ENCODE measurements at regions not wholly inside any gene's neighbourhood (a gene's known extent, or its start where the extent isn't known, plus 50 kb on each side); places are given as distances from the start of the nearest gene placed in this dataset.

GRCh38 chr2:17239550-17239949 lies 278.7 kb downstream of the RAD51AP2 start:
- Mint-ChIP-seq H3K4me1 (ENCODE audit: unreplicated experiment) (no peaks in the 10 kb centered on the region), H3K27me3 (ENCODE audit: unreplicated experiment) (no peaks in the 10 kb centered on the region), H3K4me3 (ENCODE audit: unreplicated experiment) (no peak overlapping the region), H3K27ac (ENCODE audit: unreplicated experiment) (no peak overlapping the region), H3K9me3 (ENCODE audit: unreplicated experiment) (no peaks in the 10 kb centered on the region), H3K36me3 (ENCODE audit: unreplicated experiment) (no peaks in the 10 kb centered on the region)
- TF ChIP-seq CTCF (IDR thresholded peaks at IDR 0.05), result no peak
- no peak for DNase-seq (ENCODE audit: extremely low spot score, unreplicated experiment)

GRCh38 chr2:17235167-17235566 lies 283.1 kb downstream of the RAD51AP2 start:
- Mint-ChIP-seq H3K27me3 (ENCODE audit: unreplicated experiment) (no peaks in the 10 kb centered on the region), H3K36me3 (ENCODE audit: unreplicated experiment) (no peaks in the 10 kb centered on the region), H3K9me3 (ENCODE audit: unreplicated experiment) (no peaks in the 10 kb centered on the region), H3K27ac (ENCODE audit: unreplicated experiment) (no peak overlapping the region), H3K4me3 (ENCODE audit: unreplicated experiment) (no peak overlapping the region), H3K4me1 (ENCODE audit: unreplicated experiment) (no peaks in the 10 kb centered on the region)
- TF ChIP-seq CTCF (IDR thresholded peaks at IDR 0.05), result no peak
- no peak for DNase-seq (ENCODE audit: extremely low spot score, unreplicated experiment)

GRCh38 chr2:17232776-17233556 lies 285.3 kb downstream of the RAD51AP2 start:
- H3K27me3 Mint-ChIP-seq (ENCODE audit: unreplicated experiment), result no peaks in the 10 kb centered on the region

GRCh38 chr2:17231394-17231965 lies 286.8 kb downstream of the RAD51AP2 start:
- Mint-ChIP-seq H3K36me3 (ENCODE audit: unreplicated experiment) (no peaks in the 10 kb centered on the region), H3K9me3 (ENCODE audit: unreplicated experiment) (no peaks in the 10 kb centered on the region), H3K27ac (ENCODE audit: unreplicated experiment) (no peak overlapping the region), H3K4me3 (ENCODE audit: unreplicated experiment) (no peak overlapping the region), H3K27me3 (ENCODE audit: unreplicated experiment) (no peaks in the 10 kb centered on the region), H3K4me1 (ENCODE audit: unreplicated experiment) (no peaks in the 10 kb centered on the region)
- no peak for DNase-seq (ENCODE audit: extremely low spot score, unreplicated experiment)
- no peak for TF ChIP-seq CTCF (IDR thresholded peaks at IDR 0.05)

More at GRCh38 chr2:17232776-17233556, 285.3 kb downstream of the RAD51AP2 start:
- Mint-ChIP-seq H3K9me3 (ENCODE audit: unreplicated experiment) (no peaks in the 10 kb centered on the region), H3K36me3 (ENCODE audit: unreplicated experiment) (no peaks in the 10 kb centered on the region), H3K4me1 (ENCODE audit: unreplicated experiment) (no peaks in the 10 kb centered on the region), H3K4me3 (ENCODE audit: unreplicated experiment) (no peak overlapping the region), H3K27ac (ENCODE audit: unreplicated experiment) (no peak overlapping the region)
- no peak for TF ChIP-seq CTCF (IDR thresholded peaks at IDR 0.05)
- DNase-seq (ENCODE audit: extremely low spot score, unreplicated experiment), result no peak

GRCh38 chr2:17229414-17229813 lies 288.8 kb downstream of the RAD51AP2 start:
- H3K36me3 Mint-ChIP-seq (ENCODE audit: unreplicated experiment), result no peaks in the 10 kb centered on the region
- no peak overlapping the region for H3K27ac Mint-ChIP-seq (ENCODE audit: unreplicated experiment)
- H3K27me3 Mint-ChIP-seq (ENCODE audit: unreplicated experiment), result no peaks in the 10 kb centered on the region
- TF ChIP-seq CTCF (IDR thresholded peaks at IDR 0.05), result no peak
- no peaks in the 10 kb centered on the region for H3K4me1 Mint-ChIP-seq (ENCODE audit: unreplicated experiment)
- no peaks in the 10 kb centered on the region for H3K9me3 Mint-ChIP-seq (ENCODE audit: unreplicated experiment)
- no peak overlapping the region for H3K4me3 Mint-ChIP-seq (ENCODE audit: unreplicated experiment)
- DNase-seq (ENCODE audit: extremely low spot score, unreplicated experiment), result no peak

All from osteocyte (in vitro differentiated cells).